Hematopoietic multipotent progenitor cell treated with erythropoietin and hydrocortisone succinate and interleukin-3 and kit ligand, for 8 days (in vitro differentiated cells): ENCODE measurements at regions not wholly inside any gene's neighbourhood (a gene's known extent, or its start where the extent isn't known, plus 50 kb on each side); places are given as distances from the start of the nearest gene placed in this dataset.
"Not testable (repeated sequence)": the region's sequence is repeated elsewhere in the genome, so short reads cannot be mapped to it uniquely, and the experiment has no call there.

Source experiments
- DNase-seq: peaks from one replicate; pipeline ENCODE4 v3.0.0-alpha.2; 2015

GRCh38 chr6:100226811-100227210 lies 232.8 kb upstream of the MCHR2 start:
- no peak for DNase-seq

- DNase-seq: not testable (repeated sequence)
Observed at GRCh38 chr6:100223952-100224351, 229.9 kb upstream of the MCHR2 start.

DNA sequence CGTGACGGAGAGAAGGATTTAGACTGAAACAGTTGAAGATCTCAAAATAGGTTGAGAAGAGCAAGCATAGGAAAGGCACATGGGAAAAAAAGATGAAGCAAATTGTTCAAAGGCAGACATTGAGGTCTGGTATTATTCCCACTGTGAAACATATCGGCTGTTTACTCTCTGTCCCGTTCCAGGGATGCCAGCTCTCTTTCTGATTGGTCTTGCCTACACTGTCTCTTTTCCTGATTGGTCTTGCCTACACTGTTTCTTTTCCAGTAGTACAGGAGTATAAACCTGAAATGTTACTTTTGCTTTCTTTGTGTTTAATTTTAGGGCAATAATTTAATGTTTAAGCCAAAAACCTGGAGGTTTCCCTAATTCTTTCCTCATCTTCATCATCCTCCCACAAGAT lies 226.5 kb upstream of the MCHR2 start:
- DNase-seq: no peak

GRCh38 chr6:100217225-100218012 lies 223.4 kb upstream of the MCHR2 start:
- DNase-seq: no peak

DNA sequence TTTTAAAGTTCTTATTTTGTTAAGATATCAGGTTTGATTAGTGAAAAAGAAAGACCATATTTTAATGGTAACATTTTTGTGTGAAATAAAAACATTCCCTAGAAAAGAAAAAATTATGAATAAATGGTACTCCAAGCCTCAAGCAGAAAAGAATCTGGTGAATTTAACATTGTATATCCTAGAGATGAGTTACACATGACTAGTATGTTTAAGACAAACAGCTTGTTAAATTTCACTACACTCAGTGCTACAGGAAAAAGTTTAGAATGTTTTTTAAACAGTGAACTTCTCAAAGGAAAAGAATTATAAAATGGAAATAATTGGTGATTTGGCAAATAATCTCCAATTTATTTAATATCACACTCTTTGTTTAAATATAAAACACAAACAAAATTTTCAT lies 222.7 kb upstream of the MCHR2 start:
- DNase-seq: no peak

DNA sequence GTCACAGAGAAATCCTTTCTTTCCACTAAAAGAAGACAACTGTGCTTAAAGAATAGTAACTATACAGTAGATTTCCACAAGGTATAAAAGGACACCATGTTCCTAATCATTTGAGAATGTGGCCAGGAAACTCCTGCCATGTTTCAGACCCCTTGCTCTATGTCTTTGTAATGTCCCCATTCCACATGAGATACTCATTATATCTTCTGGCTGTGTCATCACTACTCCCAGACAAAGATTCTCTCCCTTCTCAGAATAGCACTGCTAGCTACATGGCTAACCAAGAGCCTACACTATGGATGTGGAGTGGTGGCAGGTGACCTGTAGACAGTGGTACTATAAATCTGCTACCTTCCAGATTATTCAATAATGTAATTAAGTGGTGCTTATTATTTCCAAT lies 218.1 kb upstream of the MCHR2 start:
- no peak for DNase-seq

DNA sequence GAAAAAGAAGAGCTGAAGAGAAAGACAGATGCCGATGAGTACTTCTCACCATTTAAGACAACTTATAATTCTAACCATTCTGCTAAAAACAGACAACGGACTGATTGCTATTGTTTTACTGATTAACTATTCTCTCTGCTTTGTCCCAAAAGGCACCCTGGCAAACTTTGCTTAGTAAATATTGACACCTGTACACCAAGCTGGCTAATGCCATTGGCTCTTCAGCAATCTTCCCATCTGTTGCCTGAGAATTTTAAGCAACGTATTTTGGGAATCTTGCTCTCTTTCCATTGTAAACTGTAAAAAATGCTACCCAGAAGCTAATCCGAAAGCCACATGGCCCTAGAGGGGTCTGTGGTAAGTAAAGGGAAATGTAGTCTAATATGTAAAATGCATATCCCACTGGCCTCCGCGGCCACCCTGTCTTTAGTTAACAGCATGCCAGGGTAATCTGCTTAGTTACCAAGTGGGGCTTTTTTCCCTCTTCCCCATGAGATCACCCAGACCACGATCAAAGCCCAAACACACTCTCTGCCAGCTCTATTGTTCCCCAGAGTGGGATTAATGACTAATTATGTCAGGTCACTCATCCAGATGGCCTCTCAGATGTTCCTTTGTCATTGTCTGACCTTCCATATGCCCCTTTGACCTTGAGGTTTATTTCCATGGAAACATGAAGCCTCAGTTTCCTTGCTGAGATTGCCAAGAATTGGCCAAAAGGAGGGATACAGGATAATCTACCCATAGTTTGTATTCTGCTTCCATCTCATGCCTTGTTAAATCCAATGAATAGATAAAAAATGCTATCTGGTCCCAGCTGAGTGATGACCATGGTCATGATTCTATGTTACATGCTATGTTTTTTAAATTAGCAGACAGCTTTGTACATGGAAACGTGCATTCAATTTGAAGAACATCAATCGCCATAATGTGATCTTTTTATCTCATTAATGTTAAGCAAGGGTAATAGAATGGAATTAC lies 216.4 kb upstream of the MCHR2 start:
- DNase-seq: no peak

GRCh38 chr6:100209323-100210136 lies 215.5 kb upstream of the MCHR2 start:
- DNase-seq: no peak

GRCh38 chr6:100203400-100203799 lies 209.4 kb upstream of the MCHR2 start:
- DNase-seq: no peak

GRCh38 chr6:100202417-100203194 lies 208.6 kb upstream of the MCHR2 start:
- DNase-seq: no peak

DNA sequence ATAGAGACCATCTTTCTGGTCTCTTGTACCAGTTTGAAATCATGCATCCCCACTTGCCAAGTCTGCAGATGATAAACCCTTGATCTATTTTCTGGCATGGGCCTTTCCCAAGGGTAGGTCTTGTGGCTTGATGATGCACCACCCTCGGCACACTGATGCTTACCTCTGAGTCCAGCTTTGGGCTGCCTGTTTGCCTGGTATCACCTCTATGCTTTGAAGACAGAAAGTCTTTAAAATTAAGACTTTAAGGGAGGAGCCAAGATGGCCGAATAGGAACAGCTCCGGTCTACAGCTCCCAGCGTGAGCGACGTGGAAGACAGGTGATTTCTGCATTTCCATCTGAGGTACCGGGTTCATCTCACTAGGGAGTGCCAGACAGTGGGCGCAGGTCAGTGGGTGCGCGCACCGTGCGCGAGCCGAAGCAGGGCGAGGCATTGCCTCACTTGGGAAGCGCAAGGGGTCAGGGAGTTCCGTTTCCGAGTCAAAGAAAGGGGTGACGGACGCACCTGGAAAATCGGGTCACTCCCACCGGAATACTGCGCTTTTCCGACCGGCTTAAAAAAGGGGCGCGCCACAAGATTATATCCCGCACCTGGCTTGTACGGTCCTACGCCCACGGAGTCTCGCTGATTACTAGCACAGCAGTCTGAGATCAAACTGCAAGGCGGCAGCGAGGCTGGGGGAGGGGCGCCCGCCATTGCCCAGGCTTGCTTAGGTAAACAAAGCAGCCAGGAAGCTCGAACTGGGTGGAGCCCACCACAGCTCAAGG lies 202.4 kb upstream of the MCHR2 start:
- not testable (repeated sequence) for DNase-seq

DNA sequence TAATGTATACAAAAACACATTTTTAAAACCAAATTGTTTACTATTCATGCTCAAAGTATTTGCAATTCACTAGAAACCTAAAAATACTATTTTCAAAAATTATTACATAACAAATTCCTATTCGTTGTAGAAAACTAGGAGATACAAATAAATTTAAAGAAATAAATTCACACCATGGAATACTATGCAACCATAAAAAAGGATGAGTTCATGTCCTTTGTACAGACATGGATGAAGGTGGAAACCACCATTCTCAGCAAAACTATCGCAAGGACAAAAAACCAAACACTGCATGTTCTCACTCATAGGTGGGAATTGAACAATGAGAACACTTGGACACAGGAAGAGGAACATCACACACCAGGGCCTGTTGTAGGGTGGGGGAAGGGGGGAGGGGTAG lies 201.2 kb upstream of the MCHR2 start:
- not testable (repeated sequence) for DNase-seq

GRCh38 chr6:100194535-100194934 lies 200.5 kb upstream of the MCHR2 start:
- DNase-seq: no peak

GRCh38 chr6:100188754-100189153 lies 194.7 kb upstream of the MCHR2 start:
- no peak for DNase-seq

GRCh38 chr6:100186552-100186951 lies 192.5 kb upstream of the MCHR2 start:
- DNase-seq: no peak

DNA sequence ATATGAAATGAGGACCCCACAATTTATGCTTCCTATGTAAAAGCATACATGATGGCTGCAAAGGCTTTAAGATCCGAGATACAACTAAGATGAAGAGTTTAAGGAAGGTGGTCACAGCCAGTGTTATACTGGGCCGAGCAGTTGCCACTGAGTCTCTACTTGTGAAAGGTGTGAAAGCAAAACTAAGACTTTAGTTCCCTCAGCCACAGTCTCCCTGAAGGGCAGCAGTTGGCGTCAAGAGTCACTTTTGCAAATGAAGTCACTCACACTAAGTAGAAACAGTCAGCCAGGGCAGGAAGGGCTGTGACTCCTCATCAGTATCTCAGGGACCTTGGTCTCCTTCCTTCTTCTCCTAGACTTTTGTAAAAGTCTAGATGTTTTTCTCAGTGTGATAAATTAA lies 191.6 kb upstream of the MCHR2 start:
- no peak for DNase-seq

DNA sequence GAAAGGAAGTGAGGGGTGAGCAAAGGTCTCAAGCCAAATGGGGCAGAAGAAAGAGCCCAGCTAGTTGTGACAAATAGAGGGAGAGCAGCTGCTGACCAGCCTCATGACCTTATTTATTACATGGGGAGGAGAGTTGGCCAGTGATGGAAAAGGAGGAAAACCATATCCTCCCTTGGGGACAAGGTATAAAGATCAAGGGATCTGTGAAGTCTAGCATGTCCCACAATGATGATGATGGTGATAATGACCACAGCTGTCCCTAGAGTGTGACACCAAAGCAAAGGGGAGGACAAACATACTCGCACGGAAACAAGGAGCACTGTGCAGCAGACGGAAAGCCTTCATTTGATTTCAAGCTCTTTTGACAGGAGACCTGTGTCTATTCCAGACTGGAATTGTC lies 190.4 kb upstream of the MCHR2 start:
- no peak for DNase-seq

DNA sequence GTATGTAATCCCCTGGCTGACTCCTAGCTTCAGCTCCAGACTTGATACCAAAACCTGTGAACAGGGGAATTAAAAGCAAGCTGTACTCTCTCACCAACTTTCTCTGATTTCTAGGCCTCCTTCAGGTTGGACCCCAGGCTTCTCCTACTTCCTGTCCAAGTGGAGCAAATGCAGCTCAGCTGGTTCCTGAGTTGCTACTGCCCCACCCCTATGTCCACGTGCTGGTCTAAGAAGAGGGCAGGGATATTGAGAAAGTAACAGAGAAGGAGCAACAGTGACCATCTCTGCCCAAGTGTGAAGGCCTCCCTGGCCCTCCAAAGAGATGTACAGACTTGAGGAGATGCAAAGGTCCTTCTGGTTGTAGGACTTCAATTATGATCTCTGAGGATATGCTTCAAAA lies 188.3 kb upstream of the MCHR2 start:
- DNase-seq: no peak

DNA sequence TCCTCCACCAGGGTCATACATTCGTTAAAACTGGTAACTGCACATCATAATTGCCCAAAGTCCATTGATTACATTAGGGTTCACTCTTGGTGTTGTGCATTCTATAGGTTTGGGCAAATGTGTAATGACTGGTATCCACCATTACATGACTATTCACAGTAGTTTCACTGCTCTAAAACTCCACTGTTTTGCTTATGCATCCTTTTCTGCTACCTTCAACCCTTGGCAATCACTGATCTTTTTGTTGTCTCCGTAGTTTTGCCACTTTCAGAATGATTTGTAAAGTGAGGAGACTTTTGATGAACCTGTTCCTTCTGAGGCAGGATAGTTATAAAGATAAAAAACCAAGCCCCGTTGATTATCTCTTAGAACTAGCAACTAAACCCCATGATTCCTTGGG lies 187.3 kb upstream of the MCHR2 start:
- DNase-seq: no peak

GRCh38 chr6:100179576-100179975 lies 185.6 kb upstream of the MCHR2 start:
- no peak for DNase-seq

DNA sequence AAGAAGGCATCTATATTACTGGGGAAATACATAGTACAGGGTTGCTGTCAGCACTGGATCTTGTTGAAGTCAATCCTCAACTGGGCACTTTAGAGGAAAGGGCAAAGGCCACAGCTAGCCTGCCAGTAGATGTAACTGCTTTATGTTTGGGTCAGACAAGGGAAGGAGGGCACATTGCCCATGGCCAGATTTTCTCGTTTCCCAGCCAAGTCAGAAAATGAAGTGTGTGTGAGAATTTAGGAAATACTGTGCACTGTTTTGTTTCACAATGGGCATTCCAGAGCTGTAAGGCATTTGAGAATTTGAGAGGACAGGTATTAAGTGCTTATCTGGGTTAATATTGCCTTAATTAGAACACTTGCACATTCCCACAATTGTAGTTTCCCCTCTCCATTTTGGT lies 183.9 kb upstream of the MCHR2 start:
- DNase-seq: no peak
